Type B pancreatic cell (in vitro differentiated cells): ENCODE measurements at regions not wholly inside any gene's neighbourhood (a gene's known extent, or its start where the extent isn't known, plus 50 kb on each side); places are given as distances from the start of the nearest gene placed in this dataset.
"Not testable (repeated sequence)": the region's sequence is repeated elsewhere in the genome, so short reads cannot be mapped to it uniquely, and the experiment has no call there.

Experiments used
- DNase-seq: peaks from one replicate; pipeline ENCODE4 v3.0.0; 2021; ENCODE audit warnings: mixed read lengths; ENCODE audit not compliant: unreplicated experiment; ENCODE audit errors: extremely low spot score
- H3K27ac Mint-ChIP-seq: 2 replicates; pipeline ENCODE4 v1.8.0; 2021; ENCODE audit warnings: mild to moderate bottlenecking, mixed read lengths
- H3K27me3 Mint-ChIP-seq: 2 replicates; pipeline ENCODE4 v1.8.0; 2021; ENCODE audit warnings: mixed read lengths
- H3K36me3 Mint-ChIP-seq: 2 replicates; pipeline ENCODE4 v1.8.0; 2021; ENCODE audit warnings: mixed read lengths
- H3K4me1 Mint-ChIP-seq: one replicate; pipeline ENCODE4 v1.8.0; 2021; ENCODE audit warnings: mixed read lengths; ENCODE audit not compliant: unreplicated experiment
- H3K4me3 Mint-ChIP-seq: 2 replicates; pipeline ENCODE4 v1.8.0; 2021; ENCODE audit warnings: mild to moderate bottlenecking, mixed read lengths
- H3K9me3 Mint-ChIP-seq: 2 replicates; pipeline ENCODE4 v1.8.0; 2021; ENCODE audit warnings: mixed read lengths
- TF ChIP-seq, protein P1 (sequence below): fragments of 200-600 bp; sonication (generic); conservative IDR thresholded peaks from 2 replicates; pipeline ENCODE4 v1.5.0; 2021; ENCODE audit warnings: antibody characterized with exemption, mild to moderate bottlenecking

DNA sequence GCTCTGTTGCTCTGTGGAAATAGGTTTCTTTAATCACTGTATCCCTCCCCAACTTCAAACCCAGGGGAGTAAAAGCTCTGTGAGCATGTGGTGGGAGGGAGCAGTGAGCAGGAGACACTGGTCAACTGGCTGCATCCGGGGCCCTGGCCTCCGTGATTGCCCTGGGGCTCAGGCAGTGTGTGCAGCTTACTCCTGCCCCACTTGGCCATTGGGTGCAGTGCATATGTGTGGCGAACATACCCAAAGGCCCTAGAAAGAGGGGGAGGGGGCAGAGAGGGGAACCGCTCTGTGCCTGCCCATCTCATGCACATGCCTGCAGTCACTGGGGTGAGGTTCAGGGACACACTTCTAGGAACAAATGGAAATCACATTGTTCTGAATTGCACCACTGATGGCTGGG, 378.7 kb downstream of the ZBBX start:
- no peaks in the 10 kb centered on the region for H3K4me1 Mint-ChIP-seq
- no peak for DNase-seq
- H3K27me3 Mint-ChIP-seq: no peaks in the 10 kb centered on the region
- no peak overlapping the region for H3K4me3 Mint-ChIP-seq
- TF ChIP-seq, protein P1, sequence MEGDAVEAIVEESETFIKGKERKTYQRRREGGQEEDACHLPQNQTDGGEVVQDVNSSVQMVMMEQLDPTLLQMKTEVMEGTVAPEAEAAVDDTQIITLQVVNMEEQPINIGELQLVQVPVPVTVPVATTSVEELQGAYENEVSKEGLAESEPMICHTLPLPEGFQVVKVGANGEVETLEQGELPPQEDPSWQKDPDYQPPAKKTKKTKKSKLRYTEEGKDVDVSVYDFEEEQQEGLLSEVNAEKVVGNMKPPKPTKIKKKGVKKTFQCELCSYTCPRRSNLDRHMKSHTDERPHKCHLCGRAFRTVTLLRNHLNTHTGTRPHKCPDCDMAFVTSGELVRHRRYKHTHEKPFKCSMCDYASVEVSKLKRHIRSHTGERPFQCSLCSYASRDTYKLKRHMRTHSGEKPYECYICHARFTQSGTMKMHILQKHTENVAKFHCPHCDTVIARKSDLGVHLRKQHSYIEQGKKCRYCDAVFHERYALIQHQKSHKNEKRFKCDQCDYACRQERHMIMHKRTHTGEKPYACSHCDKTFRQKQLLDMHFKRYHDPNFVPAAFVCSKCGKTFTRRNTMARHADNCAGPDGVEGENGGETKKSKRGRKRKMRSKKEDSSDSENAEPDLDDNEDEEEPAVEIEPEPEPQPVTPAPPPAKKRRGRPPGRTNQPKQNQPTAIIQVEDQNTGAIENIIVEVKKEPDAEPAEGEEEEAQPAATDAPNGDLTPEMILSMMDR: no peak
- no peaks in the 10 kb centered on the region for H3K36me3 Mint-ChIP-seq
- no peak overlapping the region for H3K27ac Mint-ChIP-seq
- H3K9me3 Mint-ChIP-seq: peaks cover 4% of the 10 kb centered on the region

- TF ChIP-seq, protein P1: no peak
- Mint-ChIP-seq H3K4me1 (no peaks in the 10 kb centered on the region), H3K4me3 (no peak overlapping the region), H3K27ac (no peak overlapping the region), H3K27me3 (no peaks in the 10 kb centered on the region), H3K36me3 (no peaks in the 10 kb centered on the region), H3K9me3 (no peaks in the 10 kb centered on the region)
- DNase-seq: no peak
Measured at GRCh38 chr3:166993015-166993630, 387.0 kb downstream of the ZBBX start.

GRCh38 chr3:166986000-166986399, 394.1 kb downstream of the ZBBX start:
- no peak for DNase-seq
- H3K4me3 Mint-ChIP-seq: no peak overlapping the region
- no peaks in the 10 kb centered on the region for H3K36me3 Mint-ChIP-seq
- H3K9me3 Mint-ChIP-seq: no peaks in the 10 kb centered on the region
- H3K27me3 Mint-ChIP-seq: no peaks in the 10 kb centered on the region
- H3K4me1 Mint-ChIP-seq: no peaks in the 10 kb centered on the region
- H3K27ac Mint-ChIP-seq: no peak overlapping the region
- TF ChIP-seq, protein P1: no peak

DNA sequence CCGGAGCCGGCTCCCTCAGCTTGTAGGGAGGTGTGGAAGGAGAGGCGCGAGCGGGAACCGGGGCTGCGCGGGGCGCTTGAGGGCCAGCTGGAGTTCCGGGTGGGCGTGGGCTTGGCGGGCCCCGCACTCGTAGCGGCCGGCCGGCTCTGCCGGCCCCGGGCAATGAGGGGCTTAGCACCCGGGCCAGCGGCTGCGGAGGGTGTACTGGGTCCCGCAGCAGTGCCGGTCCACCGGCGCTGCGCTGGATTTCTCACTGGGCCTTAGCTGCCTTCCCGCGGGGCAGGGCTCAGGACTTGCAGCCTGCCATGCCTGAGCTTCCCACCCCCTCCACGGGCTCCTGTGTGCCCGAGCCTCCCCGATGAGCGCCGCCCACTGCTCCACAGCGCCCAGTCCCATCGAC, 404.3 kb downstream of the ZBBX start:
- not testable (repeated sequence) for H3K27ac Mint-ChIP-seq, H3K4me3 Mint-ChIP-seq

GRCh38 chr3:166967714-166968113, 412.4 kb downstream of the ZBBX start:
- H3K9me3 Mint-ChIP-seq, H3K27ac Mint-ChIP-seq, DNase-seq, H3K4me3 Mint-ChIP-seq, H3K4me1 Mint-ChIP-seq, H3K27me3 Mint-ChIP-seq, H3K36me3 Mint-ChIP-seq: not testable (repeated sequence)

More for the DNA sequence above, 404.3 kb downstream of the ZBBX start:
- H3K4me1 Mint-ChIP-seq, H3K9me3 Mint-ChIP-seq, H3K27me3 Mint-ChIP-seq, DNase-seq, H3K36me3 Mint-ChIP-seq: not testable (repeated sequence)

DNA sequence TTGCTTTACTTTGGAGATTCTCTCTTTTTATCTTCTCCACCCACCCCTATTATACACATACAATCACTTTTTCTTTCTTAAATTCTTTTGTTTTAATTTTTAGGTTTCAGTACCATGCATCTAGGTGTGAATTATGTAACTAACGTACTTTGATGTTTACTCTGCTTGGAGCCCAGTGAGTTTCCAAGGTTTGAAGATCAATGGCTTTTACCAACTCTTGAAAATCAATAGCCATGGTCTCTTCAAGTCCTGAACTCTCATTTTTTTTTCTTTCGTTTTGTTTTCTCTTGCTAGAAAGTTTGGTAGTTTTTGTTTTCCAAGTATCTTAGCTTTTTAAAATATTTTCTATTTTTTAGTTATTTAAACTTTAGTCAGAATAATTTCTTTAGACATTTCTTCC, 417.2 kb downstream of the ZBBX start:
- no peak overlapping the region for H3K27ac Mint-ChIP-seq
- TF ChIP-seq, protein P1: no peak
- H3K36me3 Mint-ChIP-seq: no peaks in the 10 kb centered on the region
- H3K9me3 Mint-ChIP-seq: no peaks in the 10 kb centered on the region
- no peaks in the 10 kb centered on the region for H3K4me1 Mint-ChIP-seq
- DNase-seq: no peak
- H3K27me3 Mint-ChIP-seq: no peaks in the 10 kb centered on the region
- H3K4me3 Mint-ChIP-seq: no peak overlapping the region

DNA sequence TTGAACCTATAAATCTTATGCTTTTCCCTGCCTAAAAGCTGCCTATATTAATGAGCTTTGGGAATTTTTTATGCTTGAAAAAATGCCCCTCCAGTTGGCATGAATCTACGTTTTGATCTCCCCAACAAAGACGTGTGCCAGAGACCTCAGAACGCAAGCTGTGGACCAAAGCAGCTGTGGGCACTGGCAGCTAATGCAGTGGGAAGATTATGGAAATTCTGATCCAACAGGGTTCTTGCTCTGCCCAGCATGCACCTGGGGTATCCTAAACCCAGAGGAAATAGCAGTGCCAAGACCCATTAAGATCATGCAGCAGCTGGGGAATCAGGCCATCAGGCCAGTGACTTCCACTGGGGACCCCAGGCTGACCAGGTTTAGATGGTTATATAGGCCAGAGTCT, 423.0 kb downstream of the ZBBX start:
- Mint-ChIP-seq H3K9me3 (peaks cover 7% of the 10 kb centered on the region), H3K4me3 (no peak overlapping the region), H3K27ac (no peak overlapping the region), H3K4me1 (no peaks in the 10 kb centered on the region), H3K27me3 (no peaks in the 10 kb centered on the region), H3K36me3 (no peaks in the 10 kb centered on the region)
- DNase-seq: no peak
- TF ChIP-seq, protein P1: no peak
